Gastrocnemius medialis (tissue), 4 donors: ENCODE measurements at regions not wholly inside any gene's neighbourhood (a gene's known extent, or its start where the extent isn't known, plus 50 kb on each side); places are given as distances from the start of the nearest gene placed in this dataset.

Source experiments
- ATAC-seq, 2 donors: fragments of 150-250 bp; one replicate each; pipeline ENCODE4 v1.9.1; 2016
- DNase-seq, 2 donors: peaks; one replicate each; pipeline ENCODE4 v3.0.0-alpha.2; 2019
- H3K27ac ChIP-seq, 4 donors: fragments of 200-600 bp; sonication (generic); 1 replicate in 1 of 4; 2 replicates in 3 of 4; pipeline ENCODE4 v1.5.1; 2016 to 2018; ENCODE audit warnings: mild to moderate bottlenecking in 2 of 4, moderate library complexity in 1 of 4
- H3K27me3 ChIP-seq, 3 donors: fragments of 200-600 bp; sonication (generic) in 2 of 3; 1 replicate in 1 of 3; 2 replicates in 2 of 3; pipeline versions ENCODE4 v1.5.1 to v1.6.0; 2016 to 2019; ENCODE audit warnings: mild to moderate bottlenecking in 1 of 3, moderate library complexity in 1 of 3
- H3K36me3 ChIP-seq, 2 donors: fragments of 200-600 bp; sonication (generic) in 1 of 2; one replicate each; pipeline ENCODE4 v1.5.1; 2017 to 2018
- H3K4me1 ChIP-seq, 2 donors: fragments of 200-600 bp; sonication (generic) in 1 of 2; one replicate each; pipeline ENCODE4 v1.5.1; 2016 to 2017; ENCODE audit warnings: mild to moderate bottlenecking in 2 of 2
- H3K4me3 ChIP-seq, 4 donors: fragments of 200-600 bp; sonication (generic) in 3 of 4; 1 replicate in 1 of 4; 2 replicates in 3 of 4; pipeline ENCODE4 v1.5.1; 2016 to 2019; ENCODE audit warnings: mild to moderate bottlenecking in 2 of 4
- H3K9me3 ChIP-seq, 3 donors: fragments of 200-600 bp; sonication (generic) in 2 of 3; 1 replicate in 1 of 3; 2 replicates in 2 of 3; pipeline ENCODE4 v1.5.1; 2016 to 2019
- CTCF ChIP-seq, 5 experiments: fragments of 450-650 bp in 3 of 5; fragments of 200-600 bp in 2 of 5; sonication (generic) in 2 of 5; IDR thresholded peaks in 4 of 5; conservative IDR thresholded peaks in 1 of 5; 1 replicate in 4 of 5; 2 replicates in 1 of 5; pipeline ENCODE4 v1.5.1; 2016 to 2019; ENCODE audit warnings: antibody characterized with exemption in 5 of 5, mild to moderate bottlenecking in 3 of 5, moderate library complexity in 3 of 5
- POLR2A ChIP-seq, 2 donors: fragments of 450-650 bp; IDR thresholded peaks; one replicate each; pipeline ENCODE4 v1.6.1; 2017; ENCODE audit warnings: antibody characterized with exemption in 2 of 2, mild to moderate bottlenecking in 2 of 2, moderate library complexity in 2 of 2
- in situ Hi-C, 4 donors: fragments of 200-750 bp; cut with MboI; loops; one replicate each; pipeline versions ENCODE4 v1.15.0 to v1.8.0; 2017; ENCODE audit warnings: low sequenced_read_pairs in 4 of 4
- intact Hi-C: fragments of 100-400 bp; cut with DNase I; formaldehyde crosslinking; loops from one replicate; pipeline ENCODE4 v1.15.1; 2023; ENCODE audit warnings: low total_unique reads

- intact Hi-C loops = no loop called here
- ATAC-seq = no peak
- TF ChIP-seq CTCF (IDR thresholded peaks at IDR 0.05 in 4 of 5, conservative IDR thresholded peaks at IDR 0.05 in 1 of 5) (no peak), POLR2A (IDR thresholded peaks at IDR 0.05) (no peak)
- Histone ChIP-seq H3K27me3 (no peaks in the 10 kb centered on the region), H3K9me3 (no peaks in the 10 kb centered on the region), H3K27ac (peak overlapping the region in 3 of 4 donors; percentile 10 to 47 (median 32)), H3K36me3 (no peaks in the 10 kb centered on the region), H3K4me3 (no peak overlapping the region), H3K4me1 (peaks cover 41 to 73% of the 10 kb centered on the region in 2 donors)
- in situ Hi-C loops = no loop called here
- no peak for DNase-seq
Measured at GRCh38 chr6:144339859-144340452, 54.8 kb downstream of the UTRN start.

- DNase-seq (no peak), ATAC-seq (no peak)
- intact Hi-C loops (no loop called here), in situ Hi-C loops (no loop called here)
- Histone ChIP-seq H3K4me3 (no peak overlapping the region), H3K4me1 (peaks cover 33 to 69% of the 10 kb centered on the region in 2 donors), H3K27me3 (no peaks in the 10 kb centered on the region), H3K27ac (peak overlapping the region in 2 of 4 donors; percentile 16 to 47), H3K36me3 (no peaks in the 10 kb centered on the region), H3K9me3 (no peaks in the 10 kb centered on the region)
- TF ChIP-seq POLR2A (IDR thresholded peaks at IDR 0.05) = no peak
- no peak for TF ChIP-seq CTCF (IDR thresholded peaks at IDR 0.05 in 4 of 5, conservative IDR thresholded peaks at IDR 0.05 in 1 of 5)
Measured at GRCh38 chr6:144340541-144341371, 55.6 kb downstream of the UTRN start.

- intact Hi-C loops (no loop called here), in situ Hi-C loops (no loop called here)
- Histone ChIP-seq H3K27me3 (no peaks in the 10 kb centered on the region), H3K4me3 (no peak overlapping the region), H3K36me3 (no peaks in the 10 kb centered on the region), H3K4me1 (peaks cover 36 to 71% of the 10 kb centered on the region in 2 donors), H3K9me3 (no peaks in the 10 kb centered on the region), H3K27ac (peak overlapping the region in 3 of 4 donors; percentile 16 to 47 (median 39))
- DNase-seq = no peak
- ATAC-seq = no peak
- TF ChIP-seq POLR2A (IDR thresholded peaks at IDR 0.05) = no peak
- no peak for TF ChIP-seq CTCF (IDR thresholded peaks at IDR 0.05 in 4 of 5, conservative IDR thresholded peaks at IDR 0.05 in 1 of 5)
Measured at GRCh38 chr6:144341831-144342527, 56.8 kb downstream of the UTRN start.

- TF ChIP-seq CTCF (IDR thresholded peaks at IDR 0.05 in 4 of 5, conservative IDR thresholded peaks at IDR 0.05 in 1 of 5) = no peak
- no peak for TF ChIP-seq POLR2A (IDR thresholded peaks at IDR 0.05)
- Histone ChIP-seq H3K4me1 (peaks cover 38 to 71% of the 10 kb centered on the region in 2 donors), H3K9me3 (no peaks in the 10 kb centered on the region), H3K27me3 (no peaks in the 10 kb centered on the region), H3K36me3 (no peaks in the 10 kb centered on the region), H3K4me3 (peak overlapping the region in 3 of 4 donors; percentile 8 to 17 (median 13)), H3K27ac (peak overlapping the region; percentile 58 to 70 (median 68))
- intact Hi-C loops = no loop called here
- in situ Hi-C loops = no loop called here
- DNase-seq (no peak), ATAC-seq (peak; percentile 61 to 75)
Measured at GRCh38 chr6:144343701-144344428, 58.7 kb downstream of the UTRN start.
